Activated naive CD8-positive, alpha-beta T cell treated with anti-CD3 and anti-CD28 coated beads, Interleukin-2, amount 50 U/mL, for 24 hours (primary cell): ENCODE measurements at regions not wholly inside any gene's neighbourhood (a gene's known extent, or its start where the extent isn't known, plus 50 kb on each side); places are given as distances from the start of the nearest gene placed in this dataset.
"Not testable (repeated sequence)": the region's sequence is repeated elsewhere in the genome, so short reads cannot be mapped to it uniquely, and the experiment has no call there.

Experiments
- ATAC-seq: fragments of 150-1000 bp; cut with Tn5 transposase; one replicate; pipeline ENCODE4 v1.10.0; 2021
- DNase-seq: peaks from one replicate; pipeline ENCODE4 v3.0.0; 2021
- H3K27ac Mint-ChIP-seq: one replicate; pipeline ENCODE4 v1.8.0; 2021; ENCODE audit warnings: mild to moderate bottlenecking, mixed read lengths
- H3K27me3 Mint-ChIP-seq: one replicate; pipeline ENCODE4 v1.8.0; 2021; ENCODE audit warnings: mixed read lengths
- H3K36me3 Mint-ChIP-seq: one replicate; pipeline ENCODE4 v1.8.0; 2021; ENCODE audit warnings: low read depth, mixed read lengths
- H3K4me1 Mint-ChIP-seq: one replicate; pipeline ENCODE4 v1.8.0; 2021; ENCODE audit warnings: mixed read lengths
- H3K4me3 Mint-ChIP-seq: one replicate; pipeline ENCODE4 v1.8.0; 2021; ENCODE audit warnings: mild to moderate bottlenecking, moderate library complexity, mixed read lengths
- H3K9me3 Mint-ChIP-seq: one replicate; pipeline ENCODE4 v1.8.0; 2021; ENCODE audit warnings: mixed read lengths

DNA sequence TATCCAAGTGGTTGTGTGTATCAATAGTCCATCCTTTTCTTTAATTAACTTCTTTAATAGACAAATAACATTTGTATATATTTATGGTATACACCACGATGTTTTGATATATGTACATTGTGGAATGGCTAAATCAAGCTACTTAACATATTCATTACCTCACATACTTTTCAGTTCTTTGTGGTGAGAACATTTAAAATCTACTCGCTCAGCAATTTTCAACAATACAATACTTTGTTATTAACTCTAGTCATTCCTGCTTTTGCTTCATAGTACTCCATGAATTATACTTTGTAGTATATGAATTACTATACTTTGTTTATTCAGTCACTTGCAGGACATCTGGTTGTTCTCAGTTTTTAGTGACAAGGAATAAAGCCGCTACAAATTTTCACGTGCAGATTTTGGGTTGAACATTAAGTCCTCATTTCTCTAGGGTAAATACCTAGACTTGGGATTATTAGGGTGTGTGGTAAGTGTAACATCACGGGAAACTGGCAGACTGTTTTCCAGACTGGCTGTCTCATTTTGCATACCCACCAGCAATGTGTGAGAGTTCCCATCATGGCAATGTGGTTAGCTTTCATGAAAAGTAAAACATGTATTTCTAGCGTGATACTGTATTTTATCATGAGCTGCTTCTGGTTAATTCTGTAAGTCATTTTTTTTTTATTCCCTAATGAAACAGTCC lies 354.4 kb upstream of the WWC1 start:
- no peak overlapping the region for H3K4me3 Mint-ChIP-seq
- ATAC-seq (no peak), DNase-seq (no peak)
- peaks cover 16% of the 10 kb centered on the region for H3K9me3 Mint-ChIP-seq
- H3K27ac Mint-ChIP-seq = no peak overlapping the region
- H3K36me3 Mint-ChIP-seq = no peaks in the 10 kb centered on the region
- peaks cover 7% of the 10 kb centered on the region for H3K4me1 Mint-ChIP-seq
- H3K27me3 Mint-ChIP-seq = no peaks in the 10 kb centered on the region

DNA sequence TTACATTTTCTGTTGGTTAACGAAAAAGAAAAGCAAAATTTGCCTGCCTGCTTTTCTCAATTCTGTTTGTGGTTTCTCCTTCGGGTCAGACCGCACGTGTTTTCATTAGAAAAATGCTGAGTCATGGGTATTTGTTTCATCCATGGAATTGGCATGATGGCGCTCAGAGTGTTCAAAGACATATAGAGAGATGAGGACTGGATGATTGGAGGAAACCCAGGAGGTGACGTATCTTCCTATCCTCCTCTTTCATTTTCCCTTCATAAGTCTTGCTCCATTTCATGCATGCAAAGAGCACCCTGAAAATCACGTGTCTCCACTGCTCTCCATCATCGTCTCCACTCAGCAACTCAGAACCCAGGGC lies 353.8 kb upstream of the WWC1 start:
- H3K27me3 Mint-ChIP-seq = no peaks in the 10 kb centered on the region
- H3K4me3 Mint-ChIP-seq = no peak overlapping the region
- ATAC-seq = no peak

DNA sequence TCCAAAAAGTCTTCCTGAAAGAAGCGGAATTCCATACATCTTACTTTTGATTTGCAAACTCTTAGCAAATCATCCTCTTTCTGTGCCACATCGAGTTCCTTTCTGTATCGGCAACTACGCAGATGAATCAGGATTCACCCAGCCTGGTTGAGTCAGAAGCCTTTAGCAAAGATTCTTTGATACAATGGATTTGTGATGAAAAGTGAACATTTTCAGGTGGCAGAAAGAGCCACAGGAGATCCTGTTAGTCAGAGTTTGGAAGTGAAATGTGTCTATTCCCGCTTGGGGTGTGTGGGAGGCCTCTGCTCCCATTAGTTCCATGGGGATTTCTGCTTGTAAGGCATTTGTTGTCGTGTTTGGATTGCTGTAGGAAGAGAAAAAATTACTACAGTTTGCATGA lies 351.8 kb upstream of the WWC1 start:
- Mint-ChIP-seq H3K4me1 (peaks cover 7% of the 10 kb centered on the region), H3K27me3 (no peaks in the 10 kb centered on the region), H3K27ac (no peak overlapping the region), H3K9me3 (peaks cover 16% of the 10 kb centered on the region), H3K4me3 (no peak overlapping the region), H3K36me3 (no peaks in the 10 kb centered on the region)
- ATAC-seq = no peak
- DNase-seq = no peak

More for the DNA sequence above, 353.8 kb upstream of the WWC1 start:
- no peaks in the 10 kb centered on the region for H3K36me3 Mint-ChIP-seq
- H3K9me3 Mint-ChIP-seq = peaks cover 16% of the 10 kb centered on the region
- peaks cover 7% of the 10 kb centered on the region for H3K4me1 Mint-ChIP-seq
- H3K27ac Mint-ChIP-seq = no peak overlapping the region
- no peak for DNase-seq

DNA sequence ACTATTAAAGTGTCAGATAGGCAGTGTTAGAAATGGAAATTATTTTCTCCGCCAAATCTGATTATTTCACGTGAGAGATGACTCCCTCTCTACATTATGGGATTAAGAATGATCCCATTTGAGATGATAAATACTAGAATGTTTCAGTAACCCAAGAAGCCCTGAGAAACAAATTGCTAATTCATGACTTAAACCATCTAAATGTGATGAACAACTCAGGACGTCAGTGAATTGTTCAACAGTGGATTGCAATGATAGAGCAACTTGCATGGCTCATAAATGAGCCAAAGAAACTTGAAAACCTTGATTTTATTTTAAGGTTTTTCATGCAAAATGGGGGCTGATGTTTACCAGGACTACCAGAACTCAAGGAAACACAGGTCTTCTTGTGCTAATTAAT lies 350.5 kb upstream of the WWC1 start:
- Mint-ChIP-seq H3K27ac (no peak overlapping the region), H3K4me3 (no peak overlapping the region), H3K4me1 (peaks cover 7% of the 10 kb centered on the region), H3K36me3 (no peaks in the 10 kb centered on the region), H3K27me3 (no peaks in the 10 kb centered on the region), H3K9me3 (peaks cover 16% of the 10 kb centered on the region)
- ATAC-seq = no peak
- no peak for DNase-seq

DNA sequence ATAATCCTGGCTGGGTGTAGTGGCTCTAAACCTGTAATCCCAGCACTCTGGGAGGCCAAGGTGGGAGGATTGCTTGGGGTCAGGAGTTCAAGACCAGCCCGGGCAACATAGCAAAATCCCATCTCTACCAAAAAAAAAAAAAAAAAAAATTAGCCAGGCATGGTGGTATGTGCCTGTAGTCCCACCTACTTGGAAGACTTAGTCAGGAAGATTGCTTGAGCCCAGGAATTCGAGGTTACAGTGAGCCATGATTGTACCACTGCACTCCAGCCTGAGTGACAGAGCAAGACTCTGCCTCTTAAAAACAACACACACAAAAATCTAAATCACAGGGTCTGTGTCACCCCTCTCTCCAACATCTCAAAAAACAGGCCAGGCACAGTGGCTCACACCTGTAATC lies 349.9 kb upstream of the WWC1 start:
- peaks cover 16% of the 10 kb centered on the region for H3K9me3 Mint-ChIP-seq
- H3K27ac Mint-ChIP-seq, DNase-seq, H3K4me1 Mint-ChIP-seq, ATAC-seq, H3K36me3 Mint-ChIP-seq, H3K4me3 Mint-ChIP-seq, H3K27me3 Mint-ChIP-seq: not testable (repeated sequence)

DNA sequence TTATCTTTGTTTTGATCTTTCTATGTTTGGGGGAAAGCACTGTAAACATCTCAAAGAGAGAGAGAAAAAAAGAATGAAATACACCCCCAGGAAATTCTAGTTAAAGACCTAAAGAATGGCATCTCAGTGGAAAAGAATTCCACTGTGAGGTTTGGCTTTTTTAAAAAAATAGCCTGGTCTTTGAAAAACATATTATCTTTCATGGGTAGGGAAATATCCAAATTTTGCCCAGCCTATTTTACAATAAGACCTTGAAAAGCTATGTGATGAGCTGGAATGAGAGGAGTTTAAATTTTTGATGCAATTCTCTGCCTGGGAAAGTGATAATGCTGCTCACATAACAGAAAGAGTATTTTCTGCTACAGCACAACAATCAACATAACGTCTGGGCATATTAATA lies 348.1 kb upstream of the WWC1 start:
- H3K4me3 Mint-ChIP-seq = no peak overlapping the region
- no peak overlapping the region for H3K27ac Mint-ChIP-seq
- ATAC-seq (no peak), DNase-seq (no peak)
- peaks cover 7% of the 10 kb centered on the region for H3K9me3 Mint-ChIP-seq
- no peaks in the 10 kb centered on the region for H3K27me3 Mint-ChIP-seq
- no peaks in the 10 kb centered on the region for H3K4me1 Mint-ChIP-seq
- no peaks in the 10 kb centered on the region for H3K36me3 Mint-ChIP-seq

DNA sequence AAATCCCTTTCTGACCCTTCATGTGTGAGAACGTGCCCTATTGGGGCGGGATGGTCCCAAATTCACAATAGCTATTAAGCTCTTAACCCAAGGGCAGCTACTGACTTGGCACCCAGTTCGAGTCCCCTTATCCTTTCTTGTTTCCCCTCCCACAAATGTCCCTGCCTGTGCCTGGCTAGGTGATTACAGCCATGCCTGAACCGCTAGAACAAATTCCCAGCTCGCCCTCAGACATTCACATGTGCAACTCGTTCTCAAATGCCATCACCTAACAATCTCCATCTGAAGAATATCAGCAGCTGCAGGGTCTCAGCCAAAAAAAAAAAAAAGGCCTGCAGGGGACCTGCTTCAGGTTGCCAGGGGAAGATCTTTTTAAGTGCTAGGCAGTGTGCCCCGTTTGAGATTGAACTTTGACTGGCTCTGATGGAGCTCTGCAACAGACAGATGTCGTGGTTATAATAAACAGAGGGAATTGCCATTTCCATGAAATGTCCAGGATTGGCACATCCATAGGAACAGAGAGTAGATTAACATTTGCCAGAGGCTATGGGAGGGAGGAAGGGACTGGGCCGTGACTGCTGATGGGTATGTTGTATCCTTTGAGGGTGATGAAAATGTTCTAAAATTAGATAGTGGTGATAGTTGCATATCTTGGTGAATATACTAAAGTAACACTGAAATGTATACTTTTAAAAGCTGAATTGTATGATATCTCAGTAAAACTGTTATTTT lies 347.2 kb upstream of the WWC1 start:
- no peaks in the 10 kb centered on the region for H3K4me1 Mint-ChIP-seq
- no peaks in the 10 kb centered on the region for H3K36me3 Mint-ChIP-seq
- H3K4me3 Mint-ChIP-seq = no peak overlapping the region
- no peaks in the 10 kb centered on the region for H3K27me3 Mint-ChIP-seq
- H3K9me3 Mint-ChIP-seq = peaks cover 5% of the 10 kb centered on the region
- DNase-seq (no peak), ATAC-seq (no peak)
- H3K27ac Mint-ChIP-seq = no peak overlapping the region

DNA sequence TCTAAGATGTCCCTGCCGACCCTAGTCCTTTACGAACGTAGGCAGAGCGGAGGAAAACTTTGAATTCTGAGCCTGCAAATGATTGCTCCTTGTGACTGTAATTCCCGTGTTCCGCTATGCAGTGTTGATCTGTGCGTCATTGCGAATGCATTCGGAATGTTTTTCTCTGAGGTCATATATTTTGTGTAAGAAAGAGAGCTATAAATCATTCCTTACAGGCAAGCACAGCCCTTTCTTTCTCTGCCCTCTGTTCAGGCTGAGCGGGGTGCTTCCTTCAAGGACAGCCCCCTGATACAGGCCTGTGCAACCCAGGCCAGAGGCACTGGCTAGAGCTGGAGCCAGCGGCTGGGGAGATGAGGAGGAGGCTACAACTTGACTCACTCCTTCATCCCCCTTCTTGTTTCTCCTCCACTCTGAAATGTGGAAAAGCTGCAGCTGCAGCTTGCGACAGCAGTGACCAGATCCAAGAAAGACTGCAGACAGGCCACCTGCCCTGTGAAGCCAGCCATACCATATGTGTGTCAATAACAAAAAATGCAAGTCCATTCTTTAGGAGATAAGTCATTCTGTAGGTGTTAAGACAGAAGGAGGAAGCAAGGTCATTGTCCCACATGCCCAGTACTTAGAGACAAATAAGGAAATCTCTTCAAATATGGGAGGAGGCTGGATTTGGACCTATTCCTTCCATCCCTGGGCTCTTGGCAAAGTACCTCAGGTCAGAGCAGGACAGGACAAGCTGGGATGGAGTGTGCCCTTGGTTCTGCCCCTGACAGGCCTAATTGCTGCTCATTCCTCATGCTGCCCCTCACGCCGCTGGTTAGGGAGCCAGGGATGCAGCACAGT lies 345.7 kb upstream of the WWC1 start:
- DNase-seq (no peak), ATAC-seq (no peak)
- no peaks in the 10 kb centered on the region for H3K9me3 Mint-ChIP-seq
- H3K27ac Mint-ChIP-seq = no peak overlapping the region
- no peaks in the 10 kb centered on the region for H3K36me3 Mint-ChIP-seq
- no peak overlapping the region for H3K4me3 Mint-ChIP-seq
- H3K27me3 Mint-ChIP-seq = no peaks in the 10 kb centered on the region
- no peaks in the 10 kb centered on the region for H3K4me1 Mint-ChIP-seq

DNA sequence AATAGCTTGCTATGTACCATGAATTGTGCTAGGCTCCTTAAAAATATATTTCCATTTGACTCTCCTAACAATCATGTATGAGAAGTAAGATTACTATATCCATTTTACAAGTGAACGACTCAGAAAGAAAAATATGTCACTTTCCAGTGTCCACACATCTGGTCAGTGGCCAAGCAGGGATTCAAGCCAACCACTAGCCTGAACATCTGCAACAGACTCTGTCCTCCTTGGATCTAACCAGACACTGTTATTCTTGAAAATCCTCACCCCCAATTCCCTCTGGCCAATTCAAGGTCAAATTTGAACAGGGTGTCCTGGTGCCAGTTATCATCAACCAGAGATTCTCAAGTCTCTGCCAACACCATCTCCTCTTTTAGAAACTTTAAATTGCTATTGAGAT lies 344.1 kb upstream of the WWC1 start:
- DNase-seq (no peak), ATAC-seq (no peak)
- no peak overlapping the region for H3K27ac Mint-ChIP-seq
- H3K9me3 Mint-ChIP-seq = no peaks in the 10 kb centered on the region
- no peaks in the 10 kb centered on the region for H3K4me1 Mint-ChIP-seq
- no peaks in the 10 kb centered on the region for H3K27me3 Mint-ChIP-seq
- no peaks in the 10 kb centered on the region for H3K36me3 Mint-ChIP-seq
- H3K4me3 Mint-ChIP-seq = no peak overlapping the region

DNA sequence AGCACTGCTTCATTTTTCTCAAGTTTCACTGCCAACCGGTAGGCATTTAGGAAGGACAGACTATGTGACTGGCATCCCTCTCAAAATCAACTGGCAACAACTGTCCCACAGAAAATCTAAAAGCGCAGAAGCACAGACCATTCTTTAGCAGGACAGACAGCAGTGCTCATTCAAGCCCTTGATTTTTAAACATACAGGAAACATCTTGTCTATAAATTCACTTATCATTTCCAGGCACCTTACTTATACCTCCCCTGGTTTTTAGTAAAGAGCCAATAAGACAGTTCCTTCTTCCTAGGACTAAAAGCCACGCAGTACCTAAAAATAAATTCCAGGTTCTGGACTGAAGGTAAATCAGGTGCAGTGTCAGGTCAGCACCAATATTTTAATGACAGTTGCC lies 343.2 kb upstream of the WWC1 start:
- Mint-ChIP-seq H3K27me3 (no peaks in the 10 kb centered on the region), H3K4me3 (no peak overlapping the region), H3K4me1 (no peaks in the 10 kb centered on the region), H3K9me3 (no peaks in the 10 kb centered on the region), H3K27ac (no peak overlapping the region), H3K36me3 (no peaks in the 10 kb centered on the region)
- ATAC-seq = no peak
- DNase-seq = no peak

DNA sequence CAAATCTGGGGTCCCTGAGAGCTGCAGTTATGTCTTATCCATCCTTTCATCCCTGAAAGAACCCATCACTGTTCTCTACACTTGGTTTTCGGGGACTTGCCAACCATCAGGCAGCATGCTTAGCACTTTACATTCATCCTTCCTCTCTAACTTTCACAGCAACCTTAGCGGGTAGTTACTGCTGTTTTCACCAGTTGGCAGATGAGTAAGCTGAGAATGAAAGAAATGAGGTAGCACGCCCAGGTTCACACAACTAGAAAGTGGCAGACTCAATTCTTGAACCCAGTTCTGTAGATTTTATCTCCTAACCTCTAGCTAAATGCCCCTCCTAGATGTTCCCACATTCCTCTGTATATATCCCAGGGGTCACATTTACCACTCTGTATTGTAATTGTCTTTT lies 342.0 kb upstream of the WWC1 start:
- Mint-ChIP-seq H3K27me3 (no peaks in the 10 kb centered on the region), H3K4me1 (no peaks in the 10 kb centered on the region)

DNA sequence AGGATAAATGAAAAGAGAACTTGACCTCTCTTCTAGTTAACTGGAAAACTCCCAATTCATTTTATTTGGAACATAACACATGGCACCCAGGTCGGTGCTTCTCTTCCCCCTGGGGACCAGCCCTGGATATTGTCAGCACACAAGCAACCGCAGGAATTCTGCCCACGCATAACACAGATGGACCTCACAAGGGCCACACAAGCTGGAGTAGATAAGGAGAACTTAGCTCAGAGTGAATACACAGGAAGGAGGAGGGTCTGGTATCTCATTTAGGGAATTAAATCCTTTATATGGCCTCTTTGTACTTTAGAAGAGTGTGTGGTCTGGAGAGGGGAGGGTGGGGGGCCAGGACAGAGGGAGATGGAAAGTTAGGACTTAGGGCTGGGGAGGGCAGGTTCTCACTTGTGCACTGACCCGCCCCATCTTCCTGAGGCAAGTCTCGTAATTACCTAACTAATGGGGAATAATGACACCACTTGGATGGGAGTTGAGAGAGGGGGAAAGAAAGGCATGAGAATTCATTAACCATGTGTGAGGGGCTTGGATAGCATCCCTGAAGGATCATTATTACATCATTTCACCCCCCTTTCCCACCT lies 341.2 kb upstream of the WWC1 start:
- H3K27me3 Mint-ChIP-seq = no peaks in the 10 kb centered on the region
- no peaks in the 10 kb centered on the region for H3K4me1 Mint-ChIP-seq
- H3K9me3 Mint-ChIP-seq = no peaks in the 10 kb centered on the region
- no peak overlapping the region for H3K4me3 Mint-ChIP-seq
- no peak for DNase-seq
- ATAC-seq = no peak
- no peak overlapping the region for H3K27ac Mint-ChIP-seq
- no peaks in the 10 kb centered on the region for H3K36me3 Mint-ChIP-seq

More for the DNA sequence above, 342.0 kb upstream of the WWC1 start:
- DNase-seq = no peak
- Mint-ChIP-seq H3K27ac (no peak overlapping the region), H3K9me3 (no peaks in the 10 kb centered on the region), H3K36me3 (no peaks in the 10 kb centered on the region), H3K4me3 (no peak overlapping the region)
- no peak for ATAC-seq

DNA sequence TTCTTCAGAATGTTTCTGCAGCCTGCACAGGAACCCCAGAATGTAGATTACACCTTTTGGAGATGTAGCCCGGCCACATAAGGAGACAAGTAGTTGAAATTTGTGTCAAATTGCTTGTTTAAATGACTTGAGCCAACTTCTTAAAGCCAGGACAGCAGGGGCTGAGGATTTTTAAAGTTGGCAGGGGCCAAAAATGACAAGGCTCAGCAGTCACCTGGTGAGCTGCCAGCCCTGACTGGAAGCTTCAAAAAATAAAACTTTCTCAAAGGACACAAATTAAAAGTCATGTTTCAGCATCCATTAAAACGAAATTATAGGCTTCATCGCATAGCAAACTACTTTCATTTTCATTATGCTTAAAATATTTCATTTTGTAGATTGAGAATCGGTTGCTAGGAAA lies 340.3 kb upstream of the WWC1 start:
- no peak for ATAC-seq
- Mint-ChIP-seq H3K4me1 (no peaks in the 10 kb centered on the region), H3K27ac (no peak overlapping the region), H3K4me3 (no peak overlapping the region), H3K27me3 (no peaks in the 10 kb centered on the region), H3K9me3 (no peaks in the 10 kb centered on the region), H3K36me3 (no peaks in the 10 kb centered on the region)
- DNase-seq = no peak

DNA sequence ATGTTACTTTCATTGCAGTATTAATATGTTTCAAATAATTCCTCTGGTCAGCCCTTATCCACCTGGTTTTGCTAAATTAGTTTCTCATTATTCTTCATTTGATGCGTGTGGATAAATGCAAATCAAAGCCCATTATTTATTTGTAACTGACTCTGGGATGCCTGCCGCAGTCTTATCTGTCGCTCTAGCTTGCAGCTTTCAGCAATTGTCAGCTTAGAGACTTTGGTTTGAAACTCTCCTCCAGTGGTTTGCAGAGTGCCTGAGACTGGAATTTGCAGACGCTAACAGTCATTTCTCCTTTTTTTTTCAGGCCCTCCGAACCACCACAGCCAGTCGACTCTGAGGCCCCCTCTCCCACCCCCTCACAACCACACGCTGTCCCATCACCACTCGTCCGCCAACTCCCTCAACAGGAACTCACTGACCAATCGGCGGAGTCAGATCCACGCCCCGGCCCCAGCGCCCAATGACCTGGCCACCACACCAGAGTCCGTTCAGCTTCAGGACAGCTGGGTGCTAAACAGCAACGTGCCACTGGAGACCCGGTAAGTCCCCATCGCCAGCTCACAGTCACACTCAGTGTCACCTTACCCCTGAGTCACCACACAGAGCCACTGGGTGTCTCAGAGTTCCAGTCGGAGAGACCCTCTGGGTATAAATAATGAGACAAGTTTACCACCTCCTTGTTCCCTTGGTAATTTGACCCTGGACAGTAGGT lies 339.0 kb upstream of the WWC1 start:
- ATAC-seq (no peak), DNase-seq (no peak)
- H3K9me3 Mint-ChIP-seq = peaks cover 12% of the 10 kb centered on the region
- no peak overlapping the region for H3K27ac Mint-ChIP-seq
- no peak overlapping the region for H3K4me3 Mint-ChIP-seq
- H3K4me1 Mint-ChIP-seq = no peaks in the 10 kb centered on the region
- no peaks in the 10 kb centered on the region for H3K36me3 Mint-ChIP-seq
- H3K27me3 Mint-ChIP-seq = no peaks in the 10 kb centered on the region
